Adrenal gland (tissue), 5 donors: ENCODE measurements at regions not wholly inside any gene's neighbourhood (a gene's known extent, or its start where the extent isn't known, plus 50 kb on each side); places are given as distances from the start of the nearest gene placed in this dataset.

Experiments used
- CTCF ChIP-seq, 6 experiments: fragments of 450-650 bp in 4 of 6; fragments of 200-600 bp in 2 of 6; sonication (generic) in 1 of 6; IDR thresholded peaks; 1 replicate in 5 of 6; 2 replicates in 1 of 6; pipeline versions ENCODE4 v1.5.1 to v1.8.0; 2016 to 2021; ENCODE audit warnings: antibody characterized with exemption in 6 of 6, mild to moderate bottlenecking in 2 of 6, moderate library complexity in 1 of 6
- POLR2A ChIP-seq, 2 donors: fragments of 450-650 bp; IDR thresholded peaks; one replicate each; pipeline ENCODE4 v1.6.1; 2017; ENCODE audit warnings: antibody characterized with exemption in 2 of 2, mild to moderate bottlenecking in 2 of 2, moderate library complexity in 1 of 2
- donor health status: DM: no; HTN: no; CAD: no.

GRCh38 chr3:36147934-36148558 lies 232.3 kb upstream of the STAC start:
- TF ChIP-seq CTCF (IDR thresholded peaks at IDR 0.05), result no peak
- TF ChIP-seq POLR2A (IDR thresholded peaks at IDR 0.05), result no peak
